ENCODE measurements at regions not wholly inside any gene's neighbourhood (a gene's known extent, or its start where the extent isn't known, plus 50 kb on each side); places are given as distances from the start of the nearest gene placed in this dataset.
"Not testable (repeated sequence)": the region's sequence is repeated elsewhere in the genome, so short reads cannot be mapped to it uniquely, and the experiment has no call there.

DNA sequence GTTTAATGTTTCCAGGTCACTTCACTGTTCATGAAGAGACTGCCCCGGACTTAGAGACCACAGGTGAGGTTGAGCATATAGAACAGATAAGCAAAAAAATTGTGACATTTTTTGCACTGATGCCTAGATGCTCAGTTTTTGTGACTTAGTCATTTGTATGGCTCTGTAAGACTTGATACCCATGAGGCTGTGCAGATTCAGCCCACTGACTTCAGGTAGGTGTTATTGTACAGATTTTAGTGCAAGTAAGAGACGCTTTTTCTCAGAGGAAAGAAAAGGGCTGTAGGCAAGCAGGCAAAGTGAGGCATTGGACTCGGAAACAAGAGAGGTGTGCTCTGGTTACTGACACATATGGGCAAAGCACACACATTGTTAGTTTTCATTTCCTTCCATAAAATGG is 820.1 kb upstream of the SORCS1 start:
- DNase-seq, result no peak

GRCh38 chr10:107984149-107984548 is 819.6 kb upstream of the SORCS1 start:
- peak; percentile 5 for DNase-seq

- no peak for DNase-seq
Observed at GRCh38 chr10:107978455-107978854, 813.9 kb upstream of the SORCS1 start.

- no peak for DNase-seq
Observed at GRCh38 chr10:107971973-107972372, 807.5 kb upstream of the SORCS1 start.

- no peak for DNase-seq
Observed at GRCh38 chr10:107971411-107971810, 806.9 kb upstream of the SORCS1 start.

- no peak for DNase-seq
Observed at GRCh38 chr10:107970512-107970911, 806.0 kb upstream of the SORCS1 start.

- DNase-seq, result no peak
Observed at GRCh38 chr10:107969936-107970335, 805.4 kb upstream of the SORCS1 start.

DNA sequence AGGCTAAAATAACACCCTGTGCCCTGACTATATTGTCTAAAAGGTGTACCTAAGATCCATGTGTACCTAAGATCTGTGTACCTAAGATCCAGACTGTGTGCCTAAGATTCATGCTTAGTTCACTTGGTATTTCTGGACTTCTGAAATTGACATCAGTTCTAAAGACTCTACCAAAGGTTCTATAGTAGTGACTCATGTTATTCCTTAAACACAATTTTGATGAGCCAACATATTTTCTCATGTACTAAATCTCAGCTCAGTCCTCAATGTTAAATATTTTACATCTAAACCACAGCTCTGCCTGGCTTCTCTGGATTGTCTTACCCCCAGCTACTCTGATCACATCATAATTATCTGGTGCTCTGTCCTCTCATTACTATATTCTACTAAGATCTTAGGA is 802.3 kb upstream of the SORCS1 start:
- DNase-seq, result no peak

DNA sequence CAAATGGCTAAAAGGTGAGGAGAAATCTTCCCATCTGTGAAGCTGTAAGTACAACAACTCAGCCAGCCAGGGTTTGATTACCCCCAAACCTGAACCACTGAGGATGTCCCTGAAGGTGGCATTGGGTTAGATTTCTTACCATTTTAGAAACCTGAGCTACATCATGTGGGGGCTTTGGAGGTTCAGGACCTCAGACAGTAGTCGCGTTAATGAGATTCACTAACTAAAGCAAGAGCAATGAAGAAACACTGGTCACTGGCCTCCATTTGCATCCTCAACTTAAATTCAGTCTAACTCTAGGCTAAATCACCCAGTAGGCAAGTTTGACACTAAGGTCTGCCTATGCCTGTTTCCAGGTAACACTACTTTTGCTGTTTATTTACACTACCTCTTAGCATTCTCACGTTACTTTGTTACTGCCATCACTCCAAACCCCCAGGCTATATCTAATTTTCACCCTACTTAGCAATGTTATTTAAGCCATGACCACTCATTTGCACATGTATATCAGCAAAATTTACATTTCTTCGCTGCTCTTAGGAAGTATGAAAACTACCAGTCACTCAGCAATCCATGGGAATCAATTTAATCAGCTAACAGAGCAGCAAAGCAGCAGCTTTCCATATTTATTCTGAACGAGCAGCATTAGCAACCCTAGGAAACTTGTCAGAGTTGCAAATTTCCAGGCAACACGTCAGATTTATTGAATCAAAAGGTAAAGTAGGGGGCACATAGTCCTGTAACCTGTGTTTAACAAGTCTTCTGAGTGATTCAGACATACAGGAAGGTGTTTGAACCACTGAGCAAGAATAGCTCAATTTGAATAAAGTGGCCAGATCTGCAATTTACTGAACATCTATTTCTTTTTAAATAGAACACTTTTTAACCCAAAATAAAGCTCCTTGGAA is 788.4 kb upstream of the SORCS1 start:
- DNase-seq, result no peak

- not testable (repeated sequence) for DNase-seq
Observed at GRCh38 chr10:107950411-107951062, 786.0 kb upstream of the SORCS1 start.

GRCh38 chr10:107942826-107943225 is 778.3 kb upstream of the SORCS1 start:
- DNase-seq, result no peak

- no peak for DNase-seq
Observed at GRCh38 chr10:107933076-107933475, 768.6 kb upstream of the SORCS1 start.

DNA sequence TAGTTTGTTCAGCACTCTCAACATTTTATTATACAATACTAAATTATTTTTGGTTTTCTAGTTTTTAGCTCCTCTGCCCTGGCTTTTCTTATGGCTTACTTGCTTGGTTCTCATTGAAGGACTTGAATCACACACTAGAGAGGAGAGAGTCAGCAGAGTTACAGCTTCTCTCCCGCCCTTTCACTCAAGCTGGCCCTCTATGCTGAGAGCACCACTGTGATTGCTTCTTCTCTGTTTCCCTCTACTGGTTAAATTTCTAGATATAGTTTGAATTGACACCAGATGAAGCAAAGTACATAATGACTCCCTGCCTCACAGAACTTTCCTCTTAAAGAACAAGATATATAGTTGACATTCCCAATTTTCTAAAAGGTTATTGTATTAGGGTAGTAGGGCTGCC is 767.3 kb upstream of the SORCS1 start:
- no peak for DNase-seq

DNA sequence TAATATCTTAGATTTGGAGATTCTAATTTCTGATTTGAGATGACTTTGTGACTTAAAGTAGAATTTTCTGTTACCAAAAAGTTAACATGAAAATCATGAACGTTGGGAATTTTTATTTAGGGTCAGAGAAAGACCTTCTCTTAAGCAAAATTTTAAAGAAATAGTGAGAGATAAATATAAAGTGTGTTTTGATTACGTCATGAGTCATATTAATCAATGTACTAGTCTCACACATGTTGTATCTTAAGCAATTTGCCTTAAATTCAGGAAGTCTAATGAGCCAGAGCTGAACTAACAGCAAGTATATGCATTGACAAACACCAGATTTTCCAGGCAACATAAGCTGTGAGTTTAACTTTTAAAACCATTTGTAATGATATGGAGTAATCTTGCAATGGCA is 765.5 kb upstream of the SORCS1 start:
- no peak for DNase-seq

DNA sequence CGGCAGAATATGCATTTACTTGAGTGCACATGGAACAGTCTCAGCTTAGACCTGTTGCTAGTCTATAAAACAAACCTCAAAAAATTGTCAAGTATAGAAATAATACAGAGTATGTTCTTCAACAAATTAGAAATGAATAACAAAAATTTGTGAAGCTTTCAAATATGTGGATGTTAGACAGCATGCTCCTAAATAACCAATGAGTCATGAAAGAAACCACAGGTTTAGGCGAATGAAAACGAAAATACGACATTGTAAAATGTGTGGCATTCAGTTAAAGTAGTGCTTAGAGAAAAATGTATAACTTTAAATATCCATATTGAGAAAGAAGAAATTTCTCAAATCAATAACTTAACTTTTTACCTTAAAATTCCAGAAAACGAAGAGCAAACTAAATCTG is 760.0 kb upstream of the SORCS1 start:
- no peak for DNase-seq

- DNase-seq, result no peak
Observed at GRCh38 chr10:107919626-107920235, 755.2 kb upstream of the SORCS1 start.

DNA sequence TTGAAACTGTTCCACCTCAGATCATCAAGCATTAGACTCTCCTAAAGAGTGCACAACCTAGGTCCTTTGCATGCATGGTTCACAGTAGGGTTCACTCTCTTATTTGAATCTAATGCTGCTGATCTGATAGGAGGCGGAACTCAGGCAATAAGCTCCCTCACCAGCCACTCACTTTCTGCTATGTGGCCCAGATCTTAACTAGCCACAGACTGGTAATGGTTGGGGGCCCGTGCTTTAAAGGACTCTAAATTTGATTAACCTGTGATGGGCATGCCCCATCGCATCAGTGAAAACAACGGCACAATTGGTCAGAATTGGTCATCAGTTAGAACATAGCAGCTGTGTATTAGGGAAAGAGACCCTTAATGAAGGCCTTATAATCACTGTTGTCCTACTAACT is 753.7 kb upstream of the SORCS1 start:
- no peak for DNase-seq

GRCh38 chr10:107915215-107915610 is 750.7 kb upstream of the SORCS1 start:
- DNase-seq, result peak; percentile 18

DNA sequence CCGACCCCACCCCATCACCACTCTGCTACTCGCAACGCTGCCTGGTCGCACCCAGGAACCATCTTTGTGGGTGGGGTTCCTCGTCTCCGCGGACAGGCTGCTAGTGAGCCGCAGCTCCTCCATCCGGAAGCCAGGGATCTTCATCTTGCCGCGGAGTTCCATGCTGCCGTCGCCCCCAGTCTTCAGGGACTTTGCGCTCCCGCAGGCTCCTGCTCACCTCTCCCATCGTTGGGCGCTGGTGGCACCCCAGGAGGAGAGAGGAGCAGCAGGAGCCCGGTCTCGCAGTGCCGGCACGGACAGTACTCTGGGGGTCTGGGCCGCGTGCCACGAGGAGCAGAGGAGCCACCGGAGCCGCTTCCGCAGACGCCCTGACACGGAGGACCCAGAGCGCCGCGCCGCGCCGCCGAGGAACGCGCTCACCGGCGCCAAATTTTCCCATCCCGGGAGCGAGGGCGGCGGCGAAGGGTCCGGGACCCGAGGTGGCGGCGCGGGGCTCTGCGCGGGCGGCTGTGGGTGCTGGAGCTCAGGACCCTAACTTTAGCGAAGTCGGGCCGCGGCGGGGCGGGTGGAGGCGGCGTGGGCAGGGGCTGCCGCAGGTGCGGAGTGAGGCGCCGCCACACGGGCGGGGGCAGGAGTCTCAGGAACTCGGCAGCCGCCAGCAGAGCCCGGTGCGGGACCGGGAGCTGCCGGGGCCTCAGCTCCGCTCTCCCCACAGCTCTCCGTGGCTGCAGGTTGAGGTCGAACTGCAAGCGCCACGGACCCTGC is 750.1 kb upstream of the SORCS1 start:
- DNase-seq, result peak; percentile 33

GRCh38 chr10:107913317-107914294 is 749.1 kb upstream of the SORCS1 start:
- no peak for DNase-seq

- no peak for DNase-seq
Observed at GRCh38 chr10:107901076-107901475, 736.6 kb upstream of the SORCS1 start.
